ENCODE measurements at regions not wholly inside any gene's neighbourhood (a gene's known extent, or its start where the extent isn't known, plus 50 kb on each side); places are given as distances from the start of the nearest gene placed in this dataset.

DNA sequence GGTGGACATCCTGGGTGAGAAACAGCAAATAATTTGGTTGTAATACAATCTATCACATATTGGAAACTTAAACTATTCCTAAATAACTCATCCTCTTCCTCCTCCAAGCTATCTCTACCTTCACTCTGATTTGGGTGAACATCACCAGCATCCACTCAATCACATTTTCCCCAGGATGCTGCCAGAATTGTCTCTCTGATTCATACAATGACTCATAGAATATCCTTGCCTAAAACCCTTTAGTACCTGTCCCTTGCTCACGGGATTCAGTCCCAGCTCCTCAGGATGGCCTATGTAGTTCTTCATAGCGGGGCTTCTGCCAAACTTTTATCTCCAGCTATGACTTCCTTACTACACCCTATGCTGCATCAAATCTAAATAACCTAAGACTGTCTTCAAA, 146.8 kb downstream of the EMP1 start:
- no peak for TF ChIP-seq CTCF (conservative IDR thresholded peaks at IDR 0.05; ENCODE audit: low read depth, low read length)
- no peak for TF ChIP-seq EZH2 (IDR thresholded peaks at IDR 0.05; ENCODE audit: low read length, unreplicated experiment)
